ENCODE measurements at regions not wholly inside any gene's neighbourhood (a gene's known extent, or its start where the extent isn't known, plus 50 kb on each side); places are given as distances from the start of the nearest gene placed in this dataset.
A peak's percentile ranks its signal among the peaks of the same experiment; 100 is the strongest.
"Not testable (repeated sequence)": the region's sequence is repeated elsewhere in the genome, so short reads cannot be mapped to it uniquely, and the experiment has no call there.

DNA sequence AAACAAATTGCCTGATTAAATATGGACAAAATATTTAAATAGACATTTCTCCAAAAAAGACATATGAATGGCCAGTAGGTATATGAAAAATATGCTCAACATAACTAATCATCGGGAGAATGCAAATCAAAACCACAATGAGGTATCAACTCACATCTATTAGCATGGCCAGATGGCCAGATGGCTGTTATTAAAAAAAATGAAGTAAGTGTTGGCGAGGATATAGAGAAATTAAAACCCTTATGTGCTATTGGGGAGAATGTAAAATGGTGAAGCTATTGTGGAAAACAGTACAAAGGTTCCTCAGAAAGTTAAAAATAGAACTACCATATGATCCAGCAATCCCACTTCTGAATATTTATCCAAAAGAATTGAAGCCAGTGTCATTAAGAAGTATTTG lies 272.3 kb upstream of the ZNF804A start:
- Histone ChIP-seq H3K36me3 (ENCODE audit: control insufficient read depth, insufficient read depth, low read length) (no peaks in the 10 kb centered on the region), H3K4me3 (ENCODE audit: low read length) (no peak overlapping the region), H3K4me1 (ENCODE audit: control insufficient read depth, insufficient read depth, low read length) (no peaks in the 10 kb centered on the region), H3K9me3 (ENCODE audit: control insufficient read depth, low read depth, low read length) (peaks cover 2% of the 10 kb centered on the region), H3K27ac (ENCODE audit: low read length) (no peak overlapping the region), H3K27me3 (ENCODE audit: control insufficient read depth, insufficient read depth, low read length) (no peaks in the 10 kb centered on the region)
- WGBS (ENCODE audit: insufficient coverage, low lambda C conversion rate): 100% methylated on average over 2 of the region's 2 CpGs
- DNase-seq: no peak

DNA sequence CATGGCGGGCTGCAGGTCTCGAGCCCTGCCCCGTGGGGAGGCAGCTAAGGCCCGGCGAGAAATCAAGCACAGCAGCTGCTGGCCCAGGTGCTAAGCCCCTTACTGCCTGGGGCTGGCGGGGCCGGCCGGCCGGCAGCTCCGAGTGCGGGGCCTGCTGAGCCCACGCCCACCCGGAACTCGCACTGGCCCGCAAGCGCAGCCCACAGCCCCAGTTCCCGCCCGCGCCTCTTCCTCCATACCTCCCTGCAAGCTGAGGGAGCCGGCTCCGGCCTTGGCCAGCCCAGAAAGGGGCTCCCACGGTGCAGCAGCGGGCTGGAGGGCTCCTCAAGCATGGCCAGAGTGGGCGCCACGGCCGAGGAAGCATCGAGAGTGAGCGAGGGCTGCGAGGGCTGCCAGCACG lies 270.5 kb upstream of the ZNF804A start:
- WGBS (ENCODE audit: insufficient coverage, low lambda C conversion rate): no CpG with 5 or more reads among the region's 30 CpGs

DNA sequence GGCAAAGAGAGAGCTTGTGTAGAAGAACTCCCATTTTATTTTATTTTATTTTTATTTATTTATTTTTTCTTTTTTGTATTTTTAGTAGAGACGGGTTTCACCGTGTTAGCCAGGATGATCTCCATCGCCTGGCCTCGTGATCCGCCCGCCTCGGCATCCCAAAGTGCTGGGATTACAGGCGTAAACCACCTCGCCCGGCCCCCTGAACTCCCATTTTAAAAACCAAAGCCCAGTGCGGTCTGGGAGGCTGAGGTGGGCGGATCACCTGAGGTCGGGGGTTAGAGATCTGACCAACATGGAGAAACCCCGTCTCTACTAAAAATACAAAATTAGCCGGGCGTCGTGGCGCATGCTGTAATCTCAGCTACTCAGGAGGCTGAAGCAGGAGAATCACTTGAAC lies 267.8 kb upstream of the ZNF804A start:
- not testable (repeated sequence) for DNase-seq; H3K36me3 ChIP-seq (ENCODE audit: control insufficient read depth, insufficient read depth, low read length); H3K4me1 ChIP-seq (ENCODE audit: control insufficient read depth, insufficient read depth, low read length); H3K4me3 ChIP-seq (ENCODE audit: low read length); H3K27ac ChIP-seq (ENCODE audit: low read length); H3K27me3 ChIP-seq (ENCODE audit: control insufficient read depth, insufficient read depth, low read length); H3K9me3 ChIP-seq (ENCODE audit: control insufficient read depth, low read depth, low read length)
- 100% methylated on average over 3 of the region's 18 CpGs for WGBS (ENCODE audit: insufficient coverage, low lambda C conversion rate)

More for the DNA sequence above, 270.5 kb upstream of the ZNF804A start:
- not testable (repeated sequence) for H3K27ac ChIP-seq (ENCODE audit: low read length); H3K27me3 ChIP-seq (ENCODE audit: control insufficient read depth, insufficient read depth, low read length); H3K4me3 ChIP-seq (ENCODE audit: low read length); H3K36me3 ChIP-seq (ENCODE audit: control insufficient read depth, insufficient read depth, low read length); DNase-seq; H3K9me3 ChIP-seq (ENCODE audit: control insufficient read depth, low read depth, low read length); H3K4me1 ChIP-seq (ENCODE audit: control insufficient read depth, insufficient read depth, low read length)

DNA sequence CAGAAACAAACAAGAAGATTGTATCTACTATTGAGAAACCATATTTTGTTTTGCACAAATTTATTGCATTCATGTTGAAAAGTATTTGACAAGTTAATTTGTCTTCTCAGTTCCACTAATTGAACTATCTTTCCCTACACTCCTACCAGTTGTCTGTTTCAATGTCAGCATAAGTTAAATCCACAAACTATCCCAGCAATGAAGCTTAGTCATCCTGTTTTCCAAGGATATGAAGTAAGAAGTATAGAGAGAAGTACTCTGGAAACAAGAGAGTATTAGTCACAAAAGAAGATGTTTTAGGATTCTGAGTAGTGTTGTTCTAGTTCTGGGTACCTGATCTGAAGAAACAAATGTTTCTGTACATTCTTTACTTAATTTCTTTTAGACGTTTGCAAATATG lies 261.6 kb upstream of the ZNF804A start:
- Histone ChIP-seq H3K36me3 (ENCODE audit: control insufficient read depth, insufficient read depth, low read length) (no peaks in the 10 kb centered on the region), H3K4me3 (ENCODE audit: low read length) (no peak overlapping the region), H3K27ac (ENCODE audit: low read length) (no peak overlapping the region), H3K27me3 (ENCODE audit: control insufficient read depth, insufficient read depth, low read length) (no peaks in the 10 kb centered on the region), H3K4me1 (ENCODE audit: control insufficient read depth, insufficient read depth, low read length) (no peaks in the 10 kb centered on the region), H3K9me3 (ENCODE audit: control insufficient read depth, low read depth, low read length) (no peaks in the 10 kb centered on the region)
- no peak for DNase-seq
- WGBS (ENCODE audit: insufficient coverage, low lambda C conversion rate): no CpG with 5 or more reads among the region's 1 CpG

DNA sequence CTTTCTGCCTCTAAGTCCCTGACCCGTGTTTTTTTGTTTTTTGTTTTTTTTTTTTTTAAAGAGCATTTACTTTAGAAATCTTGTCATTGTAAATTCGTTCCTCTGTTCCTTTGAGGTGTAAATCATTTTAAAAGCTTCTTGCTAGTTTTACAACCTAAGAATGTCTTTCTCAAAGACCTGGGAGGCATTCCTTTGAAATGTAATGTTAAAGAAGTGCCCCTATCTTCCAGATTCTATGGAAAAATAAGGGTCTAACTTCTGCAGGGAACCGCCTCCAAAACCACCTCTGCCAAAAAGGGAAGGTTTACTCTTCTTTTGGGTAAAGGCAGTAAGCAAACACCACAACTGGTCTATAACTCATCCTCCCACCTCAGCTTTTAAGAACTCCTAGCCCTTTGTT lies 259.6 kb upstream of the ZNF804A start:
- WGBS (ENCODE audit: insufficient coverage, low lambda C conversion rate): 0% methylated on average over 1 of the region's 3 CpGs
- H3K27me3 ChIP-seq (ENCODE audit: control insufficient read depth, insufficient read depth, low read length): no peaks in the 10 kb centered on the region
- no peak for DNase-seq
- no peaks in the 10 kb centered on the region for H3K9me3 ChIP-seq (ENCODE audit: control insufficient read depth, low read depth, low read length)
- H3K27ac ChIP-seq (ENCODE audit: low read length): no peak overlapping the region
- H3K4me1 ChIP-seq (ENCODE audit: control insufficient read depth, insufficient read depth, low read length): no peaks in the 10 kb centered on the region
- no peaks in the 10 kb centered on the region for H3K36me3 ChIP-seq (ENCODE audit: control insufficient read depth, insufficient read depth, low read length)
- H3K4me3 ChIP-seq (ENCODE audit: low read length): no peak overlapping the region

DNA sequence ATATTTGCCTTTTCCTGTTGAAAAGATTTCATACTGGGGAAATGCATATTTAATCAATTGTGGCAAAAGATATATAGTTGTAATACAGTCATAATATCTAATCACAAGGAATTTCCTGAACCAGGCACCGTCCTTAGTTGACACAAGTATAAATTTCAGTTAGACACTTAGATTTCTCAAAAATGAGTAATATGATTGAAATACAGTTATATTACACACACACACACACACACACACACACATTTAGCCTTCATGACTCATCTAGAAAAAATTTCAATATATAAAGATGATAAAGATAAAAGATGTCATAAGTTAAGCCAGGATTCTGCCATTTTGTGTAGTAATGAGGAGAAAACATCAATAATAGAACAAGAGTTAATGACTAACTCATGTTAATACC lies 258.4 kb upstream of the ZNF804A start:
- WGBS (ENCODE audit: insufficient coverage, low lambda C conversion rate): no CpG with 5 or more reads among the region's 1 CpG
- H3K27ac ChIP-seq (ENCODE audit: low read length): no peak overlapping the region
- H3K9me3 ChIP-seq (ENCODE audit: control insufficient read depth, low read depth, low read length): no peaks in the 10 kb centered on the region

DNA sequence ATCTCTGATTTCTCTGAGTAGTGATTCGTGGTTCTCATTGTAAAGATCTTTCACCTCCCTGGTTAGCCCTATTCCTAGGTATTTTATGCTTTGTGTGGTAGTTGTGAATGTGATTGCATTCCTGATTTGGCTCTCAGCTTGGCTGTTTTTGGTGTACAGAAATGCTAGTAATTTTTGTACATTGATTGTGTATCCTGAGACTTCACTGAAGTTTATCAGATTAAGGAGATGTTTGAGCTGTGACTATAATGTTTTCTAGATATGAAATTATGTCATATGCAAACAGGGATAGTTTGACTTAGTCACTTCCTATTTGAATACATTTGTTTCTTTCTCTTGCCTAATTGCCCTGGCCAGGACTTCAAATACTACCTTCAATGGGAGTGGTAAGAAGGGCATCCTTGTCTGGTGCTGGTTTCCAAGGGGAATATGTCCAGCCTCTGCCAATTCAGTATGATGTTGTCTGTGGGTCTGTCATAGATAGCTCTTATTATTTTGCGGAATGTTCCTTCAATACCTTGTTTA lies 251.9 kb upstream of the ZNF804A start:
- DNase-seq: no peak
- H3K9me3 ChIP-seq (ENCODE audit: control insufficient read depth, low read depth, low read length): no peaks in the 10 kb centered on the region
- no peaks in the 10 kb centered on the region for H3K36me3 ChIP-seq (ENCODE audit: control insufficient read depth, insufficient read depth, low read length)
- WGBS (ENCODE audit: insufficient coverage, low lambda C conversion rate): 100% methylated on average over 1 of the region's 2 CpGs
- no peak overlapping the region for H3K27ac ChIP-seq (ENCODE audit: low read length)
- H3K4me3 ChIP-seq (ENCODE audit: low read length): no peak overlapping the region
- no peaks in the 10 kb centered on the region for H3K4me1 ChIP-seq (ENCODE audit: control insufficient read depth, insufficient read depth, low read length)
- no peaks in the 10 kb centered on the region for H3K27me3 ChIP-seq (ENCODE audit: control insufficient read depth, insufficient read depth, low read length)

More for the DNA sequence above, 258.4 kb upstream of the ZNF804A start:
- Histone ChIP-seq H3K36me3 (ENCODE audit: control insufficient read depth, insufficient read depth, low read length) (no peaks in the 10 kb centered on the region), H3K4me3 (ENCODE audit: low read length) (no peak overlapping the region), H3K4me1 (ENCODE audit: control insufficient read depth, insufficient read depth, low read length) (no peaks in the 10 kb centered on the region), H3K27me3 (ENCODE audit: control insufficient read depth, insufficient read depth, low read length) (no peaks in the 10 kb centered on the region)
- DNase-seq: no peak

DNA sequence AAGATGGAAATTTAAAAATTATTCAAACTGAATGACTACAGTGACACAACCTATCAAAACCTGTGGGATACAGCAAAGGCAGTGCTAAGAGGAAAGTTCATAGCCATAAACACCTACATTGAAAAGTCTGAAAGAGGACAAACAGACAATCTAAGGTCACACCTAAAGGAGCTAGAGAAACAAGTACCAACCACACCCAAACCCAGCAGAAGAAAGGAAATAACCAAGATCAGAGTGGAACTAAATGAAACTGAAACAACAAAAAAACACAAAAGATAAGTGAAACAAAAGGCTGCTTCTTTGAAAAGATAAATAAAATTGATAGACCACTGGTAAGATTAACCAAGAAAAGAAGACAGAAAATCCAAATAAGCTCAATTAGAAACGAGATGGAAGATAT lies 247.2 kb upstream of the ZNF804A start:
- no peaks in the 10 kb centered on the region for H3K36me3 ChIP-seq (ENCODE audit: control insufficient read depth, insufficient read depth, low read length)
- H3K4me3 ChIP-seq (ENCODE audit: low read length): no peak overlapping the region
- no peak for DNase-seq
- H3K27ac ChIP-seq (ENCODE audit: low read length): no peak overlapping the region
- H3K9me3 ChIP-seq (ENCODE audit: control insufficient read depth, low read depth, low read length): no peaks in the 10 kb centered on the region
- WGBS (ENCODE audit: insufficient coverage, low lambda C conversion rate): 100% methylated on average over 1 of the region's 1 CpG
- H3K27me3 ChIP-seq (ENCODE audit: control insufficient read depth, insufficient read depth, low read length): no peaks in the 10 kb centered on the region
- H3K4me1 ChIP-seq (ENCODE audit: control insufficient read depth, insufficient read depth, low read length): no peaks in the 10 kb centered on the region

DNA sequence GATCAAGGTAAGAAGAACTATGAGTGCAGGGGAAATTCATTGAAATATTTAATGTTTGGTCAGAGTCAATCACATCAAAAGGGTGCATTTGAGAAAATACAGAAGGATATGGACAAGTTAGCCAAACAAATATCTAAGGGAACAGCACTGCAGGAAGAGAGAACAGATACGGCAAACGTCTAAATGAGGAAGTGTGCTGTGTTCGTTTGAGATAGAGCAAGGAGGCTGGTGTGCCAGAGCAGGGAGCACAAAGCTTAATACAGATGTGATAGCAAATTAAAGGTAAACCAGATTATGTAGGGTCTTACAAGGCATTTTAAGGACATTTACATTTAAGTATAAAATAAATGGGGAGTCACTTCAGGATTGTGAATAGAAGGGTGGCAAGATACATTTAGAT lies 241.3 kb upstream of the ZNF804A start:
- 60% methylated on average over 1 of the region's 3 CpGs for WGBS (ENCODE audit: insufficient coverage, low lambda C conversion rate)
- H3K36me3 ChIP-seq (ENCODE audit: control insufficient read depth, insufficient read depth, low read length): no peaks in the 10 kb centered on the region
- H3K4me3 ChIP-seq (ENCODE audit: low read length): no peak overlapping the region
- H3K27me3 ChIP-seq (ENCODE audit: control insufficient read depth, insufficient read depth, low read length): no peaks in the 10 kb centered on the region
- H3K27ac ChIP-seq (ENCODE audit: low read length): no peak overlapping the region
- H3K4me1 ChIP-seq (ENCODE audit: control insufficient read depth, insufficient read depth, low read length): no peaks in the 10 kb centered on the region
- no peaks in the 10 kb centered on the region for H3K9me3 ChIP-seq (ENCODE audit: control insufficient read depth, low read depth, low read length)
- no peak for DNase-seq

DNA sequence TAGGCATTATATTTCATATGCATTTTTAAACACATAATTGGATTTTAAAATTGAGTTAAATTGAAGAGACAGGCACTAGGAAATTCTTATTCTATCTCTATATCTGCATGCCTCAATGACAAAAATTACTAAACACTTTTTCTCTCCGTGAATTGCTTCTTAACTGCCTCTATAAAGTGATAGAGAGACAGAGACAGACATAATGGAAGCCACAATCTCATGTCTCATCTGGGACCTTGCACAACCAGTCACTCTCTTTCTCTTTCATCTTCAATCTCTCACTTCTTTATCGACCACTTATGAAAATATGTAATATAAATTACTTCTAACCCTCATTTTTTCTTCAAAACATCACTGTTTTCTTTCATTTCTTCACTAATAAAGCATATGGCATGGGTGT lies 238.9 kb upstream of the ZNF804A start:
- Histone ChIP-seq H3K4me1 (ENCODE audit: control insufficient read depth, insufficient read depth, low read length) (no peaks in the 10 kb centered on the region), H3K27me3 (ENCODE audit: control insufficient read depth, insufficient read depth, low read length) (no peaks in the 10 kb centered on the region), H3K27ac (ENCODE audit: low read length) (no peak overlapping the region), H3K36me3 (ENCODE audit: control insufficient read depth, insufficient read depth, low read length) (no peaks in the 10 kb centered on the region), H3K4me3 (ENCODE audit: low read length) (no peak overlapping the region), H3K9me3 (ENCODE audit: control insufficient read depth, low read depth, low read length) (no peaks in the 10 kb centered on the region)
- DNase-seq: no peak
- WGBS (ENCODE audit: insufficient coverage, low lambda C conversion rate): 93% methylated on average over 2 of the region's 2 CpGs

DNA sequence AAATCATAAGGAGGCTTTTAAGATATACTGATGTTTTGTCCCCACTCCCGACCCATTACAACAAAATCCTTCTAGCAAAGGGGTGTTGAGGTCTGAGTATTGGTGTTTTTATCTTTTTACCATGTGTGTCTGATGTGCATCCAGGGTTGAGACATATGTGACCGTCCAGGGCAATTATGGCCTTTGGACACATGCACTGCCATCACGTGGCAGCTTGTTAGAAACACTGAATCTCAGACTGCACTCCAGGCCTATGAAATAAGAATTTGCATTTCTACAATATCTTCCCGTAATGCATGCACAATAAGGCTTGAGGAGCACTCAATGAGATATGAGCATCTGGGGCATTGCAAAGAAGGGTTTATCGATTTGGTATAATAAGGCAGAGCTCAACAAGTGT lies 235.1 kb upstream of the ZNF804A start:
- H3K4me3 ChIP-seq (ENCODE audit: low read length): no peak overlapping the region
- no peaks in the 10 kb centered on the region for H3K9me3 ChIP-seq (ENCODE audit: control insufficient read depth, low read depth, low read length)
- no peaks in the 10 kb centered on the region for H3K36me3 ChIP-seq (ENCODE audit: control insufficient read depth, insufficient read depth, low read length)
- H3K4me1 ChIP-seq (ENCODE audit: control insufficient read depth, insufficient read depth, low read length): no peaks in the 10 kb centered on the region
- 86% methylated on average over 1 of the region's 5 CpGs for WGBS (ENCODE audit: insufficient coverage, low lambda C conversion rate)
- no peak overlapping the region for H3K27ac ChIP-seq (ENCODE audit: low read length)
- no peaks in the 10 kb centered on the region for H3K27me3 ChIP-seq (ENCODE audit: control insufficient read depth, insufficient read depth, low read length)
- DNase-seq: peak in 1 of 2 donors; percentile 19

All from large intestine (tissue), 3 donors.